ENCODE measurements at regions not wholly inside any gene's neighbourhood (a gene's known extent, or its start where the extent isn't known, plus 50 kb on each side); places are given as distances from the start of the nearest gene placed in this dataset.

DNA sequence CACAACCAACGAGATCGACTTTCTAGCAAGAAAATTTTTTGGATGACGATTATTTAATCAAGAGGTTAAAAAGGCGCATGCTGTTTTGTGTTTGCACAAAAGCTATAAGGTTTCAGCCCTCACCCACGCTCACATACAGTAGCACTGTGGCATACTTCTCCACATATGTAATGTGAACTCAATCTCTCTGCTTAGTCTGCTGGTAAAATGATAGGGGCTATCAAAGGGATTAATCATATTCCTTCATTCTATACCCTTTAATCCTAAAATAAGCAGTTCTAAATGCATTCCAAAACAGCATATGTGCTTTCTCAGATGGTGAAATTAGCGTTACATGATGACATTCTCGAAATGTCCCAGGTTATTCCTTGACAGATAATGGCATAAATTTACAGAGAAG lies 196.9 kb upstream of the PRICKLE2 start:
- Histone ChIP-seq H3K4me1 (ENCODE audit: insufficient read depth, low read length) (no peaks in the 10 kb centered on the region), H3K9me3 (ENCODE audit: low read length) (no peaks in the 10 kb centered on the region), H3K79me2 (ENCODE audit: insufficient read depth, low read length) (no peaks in the 10 kb centered on the region), H3K36me3 (replicated peaks in 1 of 2; ENCODE audit: control insufficient read depth in 1 of 2, insufficient read depth in 2 of 2, low read length in 2 of 2) (no peaks in the 10 kb centered on the region), H3K9ac (ENCODE audit: insufficient read depth, low read depth, low read length) (no peak overlapping the region), H3K4me2 (ENCODE audit: low read depth, low read length) (no peak overlapping the region), H3K4me3 (replicated peaks in 1 of 3; ENCODE audit: insufficient read depth in 1 of 3, low read depth in 2 of 3, low read length in 3 of 3) (no peak overlapping the region), H4K20me1 (ENCODE audit: insufficient read depth, low read length) (no peaks in the 10 kb centered on the region), H3K27me3 (ENCODE audit: control insufficient read depth in 1 of 2, insufficient read depth in 2 of 2, low read length in 2 of 2) (no peaks in the 10 kb centered on the region), H2AFZ (ENCODE audit: low read length) (no peak overlapping the region), H3K27ac (ENCODE audit: extremely low read length, insufficient read depth, low read length) (no peak overlapping the region)
- in situ Hi-C loops (cut with HindIII; ENCODE audit: extremely low pct_ligation_motif_present, low pct_unique_long_range_greater_than_20kb): no loop called here
- WGBS (ENCODE audit: low lambda C conversion rate): 7% methylated on average over 7 of the region's 7 CpGs
- POLR2A ChIA-PET: no interaction called here
- DNase-seq (ENCODE audit: low spot score): no peak
- no TSS peak for BruUV-seq (replicated peaks)
- ATAC-seq: no peak
- no peak for FAIRE-seq
- TF ChIP-seq, protein P1, sequence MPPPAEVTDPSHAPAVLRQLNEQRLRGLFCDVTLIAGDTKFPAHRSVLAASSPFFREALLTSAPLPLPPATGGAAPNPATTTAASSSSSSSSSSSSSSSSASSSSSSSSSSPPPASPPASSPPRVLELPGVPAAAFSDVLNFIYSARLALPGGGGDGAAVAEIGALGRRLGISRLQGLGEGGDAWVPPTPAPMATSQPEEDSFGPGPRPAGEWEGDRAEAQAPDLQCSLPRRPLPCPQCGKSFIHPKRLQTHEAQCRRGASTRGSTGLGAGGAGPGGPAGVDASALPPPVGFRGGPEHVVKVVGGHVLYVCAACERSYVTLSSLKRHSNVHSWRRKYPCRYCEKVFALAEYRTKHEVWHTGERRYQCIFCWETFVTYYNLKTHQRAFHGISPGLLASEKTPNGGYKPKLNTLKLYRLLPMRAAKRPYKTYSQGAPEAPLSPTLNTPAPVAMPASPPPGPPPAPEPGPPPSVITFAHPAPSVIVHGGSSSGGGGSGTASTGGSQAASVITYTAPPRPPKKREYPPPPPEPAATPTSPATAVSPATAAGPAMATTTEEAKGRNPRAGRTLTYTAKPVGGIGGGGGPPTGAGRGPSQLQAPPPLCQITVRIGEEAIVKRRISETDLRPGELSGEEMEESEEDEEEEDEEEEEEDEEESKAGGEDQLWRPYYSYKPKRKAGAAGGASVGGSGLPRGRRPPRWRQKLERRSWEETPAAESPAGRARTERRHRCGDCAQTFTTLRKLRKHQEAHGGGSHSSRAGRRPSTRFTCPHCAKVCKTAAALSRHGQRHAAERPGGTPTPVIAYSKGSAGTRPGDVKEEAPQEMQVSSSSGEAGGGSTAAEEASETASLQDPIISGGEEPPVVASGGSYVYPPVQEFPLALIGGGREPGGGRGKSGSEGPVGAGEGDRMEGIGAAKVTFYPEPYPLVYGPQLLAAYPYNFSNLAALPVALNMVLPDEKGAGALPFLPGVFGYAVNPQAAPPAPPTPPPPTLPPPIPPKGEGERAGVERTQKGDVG (CRISPR knock-in tag; IDR thresholded peaks at IDR 0.05; ENCODE audit: borderline replicate concordance): no peak
- TF ChIP-seq, protein P2, sequence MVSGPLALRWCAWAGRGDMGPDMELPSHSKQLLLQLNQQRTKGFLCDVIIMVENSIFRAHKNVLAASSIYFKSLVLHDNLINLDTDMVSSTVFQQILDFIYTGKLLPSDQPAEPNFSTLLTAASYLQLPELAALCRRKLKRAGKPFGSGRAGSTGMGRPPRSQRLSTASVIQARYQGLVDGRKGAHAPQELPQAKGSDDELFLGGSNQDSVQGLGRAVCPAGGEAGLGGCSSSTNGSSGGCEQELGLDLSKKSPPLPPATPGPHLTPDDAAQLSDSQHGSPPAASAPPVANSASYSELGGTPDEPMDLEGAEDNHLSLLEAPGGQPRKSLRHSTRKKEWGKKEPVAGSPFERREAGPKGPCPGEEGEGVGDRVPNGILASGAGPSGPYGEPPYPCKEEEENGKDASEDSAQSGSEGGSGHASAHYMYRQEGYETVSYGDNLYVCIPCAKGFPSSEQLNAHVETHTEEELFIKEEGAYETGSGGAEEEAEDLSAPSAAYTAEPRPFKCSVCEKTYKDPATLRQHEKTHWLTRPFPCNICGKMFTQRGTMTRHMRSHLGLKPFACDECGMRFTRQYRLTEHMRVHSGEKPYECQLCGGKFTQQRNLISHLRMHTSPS (CRISPR knock-in tag; IDR thresholded peaks at IDR 0.05; ENCODE audit: low read depth): no peak
- TF ChIP-seq MTF1 (CRISPR knock-in tag; IDR thresholded peaks at IDR 0.05) (no peak), ZNF782 (CRISPR knock-in tag; IDR thresholded peaks at IDR 0.05; ENCODE audit: borderline replicate concordance) (no peak), ZNF556 (CRISPR knock-in tag; IDR thresholded peaks at IDR 0.05; ENCODE audit: borderline replicate concordance) (no peak), ZBTB7B (CRISPR knock-in tag; IDR thresholded peaks at IDR 0.05) (no peak), NFE2L1 (CRISPR knock-in tag; IDR thresholded peaks at IDR 0.05; ENCODE audit: borderline replicate concordance) (no peak), PPARG (CRISPR knock-in tag; conservative IDR thresholded peaks at IDR 0.05) (no peak), THAP11 (CRISPR knock-in tag; IDR thresholded peaks at IDR 0.05) (no peak), SOX6 (IDR thresholded peaks at IDR 0.05) (no peak), SOX6 (CRISPR knock-in tag; IDR thresholded peaks at IDR 0.05) (no peak), NR2F2 (IDR thresholded peaks at IDR 0.05; ENCODE audit: borderline replicate concordance, low read depth) (no peak)
- TF ChIP-seq, protein P3, sequence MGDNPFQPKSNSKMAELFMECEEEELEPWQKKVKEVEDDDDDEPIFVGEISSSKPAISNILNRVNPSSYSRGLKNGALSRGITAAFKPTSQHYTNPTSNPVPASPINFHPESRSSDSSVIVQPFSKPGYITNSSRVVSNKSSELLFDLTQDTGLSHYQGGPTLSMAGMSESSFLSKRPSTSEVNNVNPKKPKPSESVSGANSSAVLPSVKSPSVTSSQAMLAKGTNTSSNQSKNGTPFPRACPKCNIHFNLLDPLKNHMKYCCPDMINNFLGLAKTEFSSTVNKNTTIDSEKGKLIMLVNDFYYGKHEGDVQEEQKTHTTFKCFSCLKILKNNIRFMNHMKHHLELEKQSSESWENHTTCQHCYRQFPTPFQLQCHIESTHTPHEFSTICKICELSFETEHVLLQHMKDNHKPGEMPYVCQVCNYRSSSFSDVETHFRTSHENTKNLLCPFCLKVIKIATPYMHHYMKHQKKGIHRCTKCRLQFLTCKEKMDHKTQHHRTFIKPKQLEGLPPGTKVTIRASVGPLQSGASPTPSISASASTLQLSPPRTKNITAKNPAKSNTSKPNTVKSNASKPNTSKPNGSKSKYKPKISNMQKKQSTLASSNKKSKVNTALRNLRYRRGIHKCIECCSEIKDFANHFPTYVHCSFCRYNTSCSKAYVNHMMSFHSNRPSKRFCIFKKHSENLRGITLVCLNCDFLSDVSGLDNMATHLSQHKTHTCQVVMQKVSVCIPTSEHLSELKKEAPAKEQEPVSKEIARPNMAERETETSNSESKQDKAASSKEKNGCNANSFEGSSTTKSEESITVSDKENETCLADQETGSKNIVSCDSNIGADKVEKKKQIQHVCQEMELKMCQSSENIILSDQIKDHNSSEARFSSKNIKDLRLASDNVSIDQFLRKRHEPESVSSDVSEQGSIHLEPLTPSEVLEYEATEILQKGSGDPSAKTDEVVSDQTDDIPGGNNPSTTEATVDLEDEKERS (CRISPR knock-in tag; IDR thresholded peaks at IDR 0.05): no peak
- TF ChIP-seq, protein P4, sequence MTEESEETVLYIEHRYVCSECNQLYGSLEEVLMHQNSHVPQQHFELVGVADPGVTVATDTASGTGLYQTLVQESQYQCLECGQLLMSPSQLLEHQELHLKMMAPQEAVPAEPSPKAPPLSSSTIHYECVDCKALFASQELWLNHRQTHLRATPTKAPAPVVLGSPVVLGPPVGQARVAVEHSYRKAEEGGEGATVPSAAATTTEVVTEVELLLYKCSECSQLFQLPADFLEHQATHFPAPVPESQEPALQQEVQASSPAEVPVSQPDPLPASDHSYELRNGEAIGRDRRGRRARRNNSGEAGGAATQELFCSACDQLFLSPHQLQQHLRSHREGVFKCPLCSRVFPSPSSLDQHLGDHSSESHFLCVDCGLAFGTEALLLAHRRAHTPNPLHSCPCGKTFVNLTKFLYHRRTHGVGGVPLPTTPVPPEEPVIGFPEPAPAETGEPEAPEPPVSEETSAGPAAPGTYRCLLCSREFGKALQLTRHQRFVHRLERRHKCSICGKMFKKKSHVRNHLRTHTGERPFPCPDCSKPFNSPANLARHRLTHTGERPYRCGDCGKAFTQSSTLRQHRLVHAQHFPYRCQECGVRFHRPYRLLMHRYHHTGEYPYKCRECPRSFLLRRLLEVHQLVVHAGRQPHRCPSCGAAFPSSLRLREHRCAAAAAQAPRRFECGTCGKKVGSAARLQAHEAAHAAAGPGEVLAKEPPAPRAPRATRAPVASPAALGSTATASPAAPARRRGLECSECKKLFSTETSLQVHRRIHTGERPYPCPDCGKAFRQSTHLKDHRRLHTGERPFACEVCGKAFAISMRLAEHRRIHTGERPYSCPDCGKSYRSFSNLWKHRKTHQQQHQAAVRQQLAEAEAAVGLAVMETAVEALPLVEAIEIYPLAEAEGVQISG (CRISPR knock-in tag; IDR thresholded peaks at IDR 0.05): no peak
- CTCF ChIA-PET (ENCODE audit: low intra/inter-chr PET ratio, low total read pairs): no interaction called here
- intact Hi-C loops (cut with micrococcal nuclease; ENCODE audit: unreplicated experiment): no loop called here

All from HepG2 (cell line).